Muscle of back (tissue), 3 donors: ENCODE measurements at regions not wholly inside any gene's neighbourhood (a gene's known extent, or its start where the extent isn't known, plus 50 kb on each side); places are given as distances from the start of the nearest gene placed in this dataset.
A peak's percentile ranks its signal among the peaks of the same experiment; 100 is the strongest.

ENCODE experiments used
- DNase-seq, 3 donors: peaks; one replicate each; pipeline versions ENCODE4 v3.0.0 to v3.0.0-alpha.2; 2013

GRCh38 chr3:124576565-124577493, 153.4 kb upstream of the UMPS start:
- peak in 2 of 3 donors; percentile 44 to 54 for DNase-seq

DNA sequence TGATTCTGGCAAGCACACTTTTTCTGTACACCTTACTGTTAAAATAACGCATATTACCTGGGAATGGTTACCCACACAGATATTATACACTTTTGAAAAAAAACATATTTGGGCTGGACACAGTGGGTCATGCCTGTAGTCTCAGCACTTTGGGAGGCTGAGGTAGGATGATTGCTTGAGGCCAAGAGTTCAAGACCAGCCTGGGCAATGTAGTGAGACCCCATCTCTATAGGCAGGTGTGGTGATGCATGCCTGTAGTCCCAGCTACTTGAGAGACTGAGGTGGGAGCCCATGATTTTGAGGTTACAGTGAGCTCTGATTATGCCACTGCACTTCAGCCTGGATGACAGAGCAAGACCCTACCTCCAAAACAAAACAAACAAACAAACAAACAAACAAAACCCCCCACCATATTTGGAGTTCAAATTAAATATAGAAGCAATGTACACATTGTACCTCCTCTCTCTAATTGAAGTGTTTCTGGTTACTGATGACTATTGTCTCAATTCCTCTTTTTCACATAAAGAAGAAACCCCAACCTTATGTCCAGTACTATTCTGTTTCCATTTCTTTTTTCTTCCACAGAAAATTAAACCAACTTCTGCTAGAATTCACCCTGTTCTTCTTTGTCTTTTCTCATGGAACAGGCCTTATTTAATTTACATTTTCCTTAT, 152.6 kb upstream of the UMPS start:
- DNase-seq: no peak

DNA sequence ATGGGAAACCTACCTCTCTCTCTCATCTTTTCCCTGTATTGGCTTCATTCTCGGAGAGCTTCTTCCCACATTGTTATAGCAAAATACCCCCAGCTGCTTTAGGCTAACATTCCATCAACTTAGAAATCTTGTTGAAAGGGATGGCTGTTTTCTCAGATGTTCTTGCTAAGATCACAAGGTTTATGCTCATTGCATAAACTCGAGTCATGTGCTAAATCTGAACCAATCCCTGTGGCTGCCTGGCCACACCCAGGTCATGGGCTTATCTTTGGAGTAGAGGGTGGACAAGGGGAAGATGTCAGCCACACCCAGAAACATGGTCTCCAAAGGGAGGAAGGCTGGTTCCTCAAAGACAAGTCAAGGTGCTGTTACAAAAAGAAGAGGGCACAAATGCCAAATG, 150.6 kb upstream of the UMPS start:
- no peak for DNase-seq

DNA sequence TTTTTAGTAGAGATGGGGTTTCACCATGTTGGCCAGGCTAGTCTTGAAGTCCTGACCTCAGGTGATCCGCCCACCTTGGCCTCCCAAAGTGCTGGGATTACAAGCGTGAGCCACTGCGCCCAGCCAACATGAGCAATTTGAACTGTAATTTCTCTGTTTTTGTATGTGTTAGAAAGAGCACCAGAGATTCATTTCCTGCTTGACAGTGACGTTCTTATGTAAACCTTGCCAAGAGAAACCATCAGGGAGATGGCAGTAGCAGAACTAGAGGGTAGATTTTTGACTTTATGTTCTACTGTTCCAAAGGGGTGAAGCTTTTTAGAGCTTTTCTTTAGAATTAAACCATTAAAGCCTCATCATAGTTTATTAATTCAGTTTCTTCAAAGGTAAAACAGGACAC, 148.1 kb upstream of the UMPS start:
- DNase-seq: no peak

GRCh38 chr3:124582621-124583395, 147.4 kb upstream of the UMPS start:
- no peak for DNase-seq

GRCh38 chr3:124584245-124584551, 146.1 kb upstream of the UMPS start:
- DNase-seq: no peak

DNA sequence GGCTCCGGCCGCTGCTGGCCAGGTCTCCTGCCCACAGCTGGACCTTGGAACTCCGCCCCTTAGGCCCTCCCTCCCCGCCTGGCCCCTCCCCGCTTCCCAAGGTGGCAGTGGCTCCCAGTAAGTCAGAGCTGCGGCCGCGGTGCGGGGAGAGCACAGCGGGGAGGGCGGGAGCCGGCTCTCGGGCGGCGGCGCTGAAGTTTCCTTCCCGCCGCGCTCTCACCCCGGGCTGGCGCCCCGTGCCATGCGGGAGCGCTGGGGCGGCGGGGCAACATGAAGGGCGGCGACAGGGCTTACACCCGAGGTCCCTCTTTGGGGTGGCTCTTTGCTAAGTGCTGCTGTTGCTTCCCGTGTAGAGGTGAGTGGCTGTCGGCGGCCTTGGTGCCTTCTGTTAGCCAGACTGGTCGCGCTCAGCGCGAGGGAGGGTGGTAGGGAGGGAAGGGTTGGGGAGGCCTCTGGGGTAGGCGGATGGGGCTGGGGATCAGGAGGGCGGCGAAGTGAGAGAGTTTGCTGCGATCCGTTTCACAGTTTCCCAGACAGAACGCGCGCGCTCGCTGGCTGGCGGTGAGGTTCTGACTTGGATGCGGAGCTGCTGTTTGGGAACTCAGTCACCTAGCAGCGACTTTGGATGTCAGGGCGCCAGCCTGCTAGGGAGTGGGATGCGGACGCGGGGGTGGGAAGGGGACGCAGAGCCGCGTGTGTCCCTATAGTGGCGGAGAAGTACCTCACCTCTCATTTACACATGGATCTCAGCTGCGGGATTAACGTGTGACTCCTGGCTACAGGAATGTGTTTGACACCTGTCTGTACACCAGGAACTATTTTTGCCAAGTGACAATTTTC, 145.5 kb upstream of the UMPS start:
- peak in 2 of 3 donors; percentile 56 to 74 for DNase-seq

DNA sequence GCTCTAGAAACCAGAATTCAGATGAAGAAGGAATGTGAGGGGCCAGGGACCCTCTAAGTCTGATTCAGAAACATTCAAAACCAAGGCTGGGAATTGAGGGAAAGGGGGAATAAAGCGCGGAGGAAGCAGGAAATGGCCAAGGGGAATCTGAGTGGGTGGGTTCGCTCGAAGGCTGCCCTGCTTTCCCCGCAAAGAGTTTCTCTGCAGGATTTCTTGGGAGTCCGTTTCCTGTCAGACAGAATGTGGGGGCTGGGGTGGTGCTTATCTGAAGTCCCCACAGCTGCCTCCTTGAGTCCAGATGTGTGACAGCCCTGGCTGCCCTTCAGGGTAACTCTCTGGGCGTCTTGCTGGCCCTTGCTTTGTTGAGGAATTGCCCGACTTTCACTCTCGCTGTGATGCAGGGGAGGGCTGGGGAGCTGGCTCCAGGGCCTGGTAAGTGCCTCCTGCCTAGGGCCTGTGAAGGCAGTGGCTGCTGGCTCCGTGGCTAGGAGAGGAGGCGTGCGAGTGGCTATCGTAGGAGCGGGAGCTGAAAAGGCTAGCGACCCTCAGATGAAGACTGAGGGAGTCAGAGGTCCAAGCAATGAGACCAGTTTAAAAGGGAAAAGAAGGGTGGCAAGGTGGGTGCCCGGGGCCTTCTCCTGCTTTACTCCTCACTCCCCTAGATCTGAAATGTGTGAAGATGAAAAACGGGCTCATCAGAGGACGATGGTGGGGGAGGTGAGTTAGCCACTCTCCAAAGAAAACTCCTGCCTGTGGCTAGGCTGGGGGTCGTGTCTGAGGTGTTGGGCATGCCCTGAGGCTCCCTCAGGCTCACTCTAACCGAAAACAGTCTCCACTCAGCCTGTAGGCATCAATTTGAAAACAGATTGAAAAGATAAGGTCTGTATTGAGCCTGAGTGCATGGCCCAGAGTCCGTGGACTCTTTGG, 143.9 kb upstream of the UMPS start:
- no peak for DNase-seq

- DNase-seq: no peak
These were observed 143.2 kb upstream of the UMPS start for GRCh38 chr3:124587053-124587408.

GRCh38 chr3:124588036-124588435, 142.2 kb upstream of the UMPS start:
- DNase-seq: no peak

DNA sequence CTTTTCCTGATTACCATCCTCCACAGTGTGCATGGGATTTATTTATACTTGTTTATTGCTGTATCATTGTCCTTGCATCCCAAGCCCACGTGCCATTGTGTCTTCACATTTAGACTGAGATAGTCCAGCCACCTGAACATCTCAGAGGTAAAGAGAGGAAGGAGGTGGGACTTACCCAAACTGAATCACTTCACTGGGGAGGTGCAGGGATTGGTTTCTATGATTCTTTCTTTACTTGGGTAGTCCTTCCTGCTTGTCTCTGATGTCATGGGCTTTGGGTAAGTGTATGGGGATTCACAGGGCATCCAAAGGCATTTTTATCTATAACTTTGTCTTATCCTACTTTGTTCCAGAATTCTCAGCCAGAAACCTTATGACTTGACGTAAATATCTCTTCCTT, 141.5 kb upstream of the UMPS start:
- no peak for DNase-seq

DNA sequence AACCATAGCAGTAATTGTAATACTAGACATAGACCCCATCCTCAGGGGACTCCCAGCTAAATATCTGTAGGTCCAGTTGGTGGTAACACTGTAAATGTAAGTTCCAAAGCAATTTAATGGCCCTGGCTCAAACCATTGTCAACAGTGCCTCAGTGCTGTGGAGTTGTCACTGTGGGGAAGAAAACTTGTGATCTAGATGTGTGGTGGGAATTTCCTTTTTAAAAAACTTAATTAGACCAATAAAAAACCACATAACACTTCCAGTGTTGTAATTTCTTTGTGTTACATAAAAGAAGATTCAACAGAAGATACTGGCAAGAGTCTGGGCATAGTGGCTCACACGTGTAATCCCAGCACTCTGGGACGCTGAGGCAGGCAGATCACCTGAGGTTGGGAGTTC, 138.6 kb upstream of the UMPS start:
- DNase-seq: no peak

- DNase-seq: no peak
These were observed 137.4 kb upstream of the UMPS start for GRCh38 chr3:124592658-124593441.

- DNase-seq: no peak
These were observed 136.8 kb upstream of the UMPS start for GRCh38 chr3:124593442-124593829.

- DNase-seq: no peak
These were observed 135.7 kb upstream of the UMPS start for GRCh38 chr3:124594581-124594980.

- peak in 1 of 3 donors; percentile 23 for DNase-seq
These were observed 133.0 kb upstream of the UMPS start for GRCh38 chr3:124597273-124597672.

DNA sequence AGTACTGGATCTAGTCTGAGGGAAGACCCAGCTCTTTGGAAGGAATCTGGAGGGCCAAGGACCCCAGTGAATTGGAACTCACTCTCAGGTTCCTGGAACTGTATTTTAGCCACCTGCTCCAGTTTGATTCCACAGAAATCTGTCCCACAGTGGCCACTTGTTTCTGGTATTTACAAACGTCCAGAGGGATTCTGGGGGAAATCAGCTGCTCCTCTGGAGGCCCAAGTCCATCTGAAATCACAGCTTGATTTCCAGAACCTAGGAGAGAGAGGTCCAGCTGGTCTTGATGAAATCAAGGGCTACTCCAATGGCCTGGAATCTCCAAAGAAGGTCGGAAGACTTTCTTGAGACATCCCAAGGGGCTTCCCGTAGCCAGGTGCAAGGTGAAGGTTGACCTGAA, 132.3 kb upstream of the UMPS start:
- no peak for DNase-seq

DNA sequence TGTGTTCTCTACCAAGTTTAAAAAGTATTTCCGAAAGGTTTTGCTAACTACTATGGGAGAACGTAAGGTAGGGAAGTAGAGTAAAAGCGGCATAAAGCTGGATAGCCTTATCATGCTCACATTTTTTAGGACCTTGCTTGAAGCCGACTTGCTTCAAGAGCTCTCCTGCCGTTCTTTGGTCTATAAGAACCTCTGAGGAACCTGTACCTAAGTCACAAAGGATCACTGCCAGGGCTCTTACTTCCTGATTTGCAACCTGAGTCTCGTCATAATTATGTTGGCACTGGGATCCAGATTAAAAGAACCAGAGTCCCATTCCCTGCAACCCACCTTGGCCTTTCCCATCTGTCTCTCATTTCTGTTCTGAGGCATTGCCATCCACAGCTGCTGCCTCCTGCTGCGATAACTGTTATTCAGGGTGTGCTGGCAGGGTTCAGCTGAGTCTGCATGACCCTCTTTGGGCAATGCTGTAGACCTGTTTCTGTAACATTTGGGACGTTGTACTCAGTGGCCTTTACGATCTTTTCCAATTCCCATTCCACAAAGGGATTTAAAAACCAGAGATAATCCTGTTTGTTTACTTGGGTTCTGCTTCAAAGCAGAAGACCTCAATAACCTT, 131.0 kb upstream of the UMPS start:
- DNase-seq: no peak
